ENCODE measurements at regions not wholly inside any gene's neighbourhood (a gene's known extent, or its start where the extent isn't known, plus 50 kb on each side); places are given as distances from the start of the nearest gene placed in this dataset.

DNA sequence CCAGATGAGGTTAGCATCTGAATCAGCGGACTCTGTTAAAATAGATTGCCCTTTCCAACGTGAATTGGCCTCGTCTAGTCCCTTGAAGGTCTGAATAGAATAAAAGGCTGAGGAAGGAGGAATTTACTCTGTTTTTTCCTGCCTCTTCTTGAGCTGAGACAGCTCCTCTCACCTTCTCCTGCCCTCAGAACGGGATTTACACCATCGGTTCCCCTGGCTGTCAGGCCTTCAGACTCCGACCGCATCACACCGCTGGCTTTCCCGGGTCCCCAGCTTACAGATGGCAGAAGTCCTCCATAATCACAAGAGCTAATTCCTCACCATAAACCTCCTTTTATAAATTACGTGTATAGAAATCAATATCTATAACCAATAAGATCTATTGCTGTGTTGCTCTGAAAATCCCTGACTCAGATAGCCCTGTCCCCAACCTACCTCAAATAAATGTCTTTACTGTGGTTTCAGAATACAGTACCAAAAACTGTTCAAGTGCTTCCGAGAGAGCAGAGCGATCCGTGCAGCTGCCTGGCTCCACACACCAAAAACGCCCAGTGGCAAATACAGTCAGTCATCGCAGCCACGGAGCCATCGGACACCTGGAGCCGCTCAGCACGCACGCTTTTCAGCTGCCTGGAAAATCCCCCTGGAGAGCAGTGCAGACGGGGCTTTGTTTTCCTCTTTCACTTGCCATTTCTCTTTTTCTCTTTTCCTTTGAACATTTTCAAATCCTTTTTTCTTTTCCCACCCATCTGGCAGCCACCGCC, 196.9 kb downstream of the NRP2 start:
- Histone ChIP-seq H3K27me3 (ENCODE audit: control insufficient read depth, insufficient read depth, low read length) (no peaks in the 10 kb centered on the region), H3K4me2 (ENCODE audit: low read length) (no peak overlapping the region), H3K36me3 (ENCODE audit: control insufficient read depth, insufficient read depth, low read length) (no peaks in the 10 kb centered on the region), H3K9ac (no peak overlapping the region), H3K9me3 (ENCODE audit: control insufficient read depth, low read length) (no peaks in the 10 kb centered on the region), H3K27ac (no peak overlapping the region), H2AFZ (no peak overlapping the region), H3K4me3 (ENCODE audit: low read depth, low read length) (no peak overlapping the region), H3K79me2 (no peaks in the 10 kb centered on the region), H3K4me1 (no peaks in the 10 kb centered on the region)
- TF ChIP-seq, protein P1, sequence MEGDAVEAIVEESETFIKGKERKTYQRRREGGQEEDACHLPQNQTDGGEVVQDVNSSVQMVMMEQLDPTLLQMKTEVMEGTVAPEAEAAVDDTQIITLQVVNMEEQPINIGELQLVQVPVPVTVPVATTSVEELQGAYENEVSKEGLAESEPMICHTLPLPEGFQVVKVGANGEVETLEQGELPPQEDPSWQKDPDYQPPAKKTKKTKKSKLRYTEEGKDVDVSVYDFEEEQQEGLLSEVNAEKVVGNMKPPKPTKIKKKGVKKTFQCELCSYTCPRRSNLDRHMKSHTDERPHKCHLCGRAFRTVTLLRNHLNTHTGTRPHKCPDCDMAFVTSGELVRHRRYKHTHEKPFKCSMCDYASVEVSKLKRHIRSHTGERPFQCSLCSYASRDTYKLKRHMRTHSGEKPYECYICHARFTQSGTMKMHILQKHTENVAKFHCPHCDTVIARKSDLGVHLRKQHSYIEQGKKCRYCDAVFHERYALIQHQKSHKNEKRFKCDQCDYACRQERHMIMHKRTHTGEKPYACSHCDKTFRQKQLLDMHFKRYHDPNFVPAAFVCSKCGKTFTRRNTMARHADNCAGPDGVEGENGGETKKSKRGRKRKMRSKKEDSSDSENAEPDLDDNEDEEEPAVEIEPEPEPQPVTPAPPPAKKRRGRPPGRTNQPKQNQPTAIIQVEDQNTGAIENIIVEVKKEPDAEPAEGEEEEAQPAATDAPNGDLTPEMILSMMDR (IDR thresholded peaks at IDR 0.05): no peak

DNA sequence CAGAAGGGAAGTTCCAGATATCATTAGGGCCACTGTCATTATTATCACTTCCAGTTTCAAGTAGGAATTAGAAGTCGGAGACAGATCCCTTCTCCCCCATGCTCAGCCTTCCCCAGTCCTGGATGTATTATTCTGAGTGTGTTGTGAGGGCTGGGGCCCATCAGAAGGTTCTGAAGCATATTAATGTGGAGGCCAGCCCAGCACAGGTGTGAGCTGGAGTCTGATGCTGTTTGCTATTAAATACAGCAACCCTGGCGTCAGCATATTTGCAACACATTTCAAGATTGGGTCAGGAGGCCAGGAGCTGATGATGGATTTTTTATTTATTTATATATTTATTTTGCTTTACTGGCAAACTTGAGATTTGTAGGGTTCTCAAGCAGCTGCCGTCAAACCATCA, 195.2 kb downstream of the NRP2 start:
- Histone ChIP-seq H3K79me2 (no peaks in the 10 kb centered on the region), H2AFZ (no peak overlapping the region), H3K9ac (no peak overlapping the region), H3K36me3 (ENCODE audit: control insufficient read depth, insufficient read depth, low read length) (no peaks in the 10 kb centered on the region), H3K4me2 (ENCODE audit: low read length) (no peak overlapping the region), H3K4me1 (no peaks in the 10 kb centered on the region), H3K9me3 (ENCODE audit: control insufficient read depth, low read length) (no peaks in the 10 kb centered on the region), H3K4me3 (ENCODE audit: low read depth, low read length) (no peak overlapping the region), H3K27me3 (ENCODE audit: control insufficient read depth, insufficient read depth, low read length) (no peaks in the 10 kb centered on the region), H3K27ac (no peak overlapping the region)
- TF ChIP-seq, protein P1 (IDR thresholded peaks at IDR 0.05): no peak

DNA sequence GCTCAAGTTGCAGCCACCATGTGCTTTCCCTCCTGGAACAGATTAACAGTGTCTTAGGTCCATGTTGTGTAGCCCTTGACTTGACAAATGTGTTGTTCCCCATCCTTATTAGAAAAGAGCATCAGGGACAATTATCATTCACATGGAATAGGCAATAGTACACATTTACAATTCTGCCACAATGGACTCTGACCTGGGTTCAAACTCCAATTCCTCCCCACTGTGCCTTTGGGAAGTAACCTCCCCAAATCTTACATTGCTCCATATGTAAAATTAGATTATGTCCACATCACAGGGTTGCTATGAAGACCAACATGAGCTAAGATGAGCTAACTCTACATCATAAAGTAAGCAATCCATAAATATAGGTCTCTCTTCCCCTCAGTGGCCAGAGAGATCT, 193.8 kb downstream of the NRP2 start:
- Histone ChIP-seq H3K4me2 (ENCODE audit: low read length) (no peak overlapping the region), H3K79me2 (no peaks in the 10 kb centered on the region), H3K27ac (no peak overlapping the region), H3K36me3 (ENCODE audit: control insufficient read depth, insufficient read depth, low read length) (no peaks in the 10 kb centered on the region), H3K4me3 (ENCODE audit: low read depth, low read length) (no peak overlapping the region), H3K27me3 (ENCODE audit: control insufficient read depth, insufficient read depth, low read length) (no peaks in the 10 kb centered on the region), H3K9me3 (ENCODE audit: control insufficient read depth, low read length) (no peaks in the 10 kb centered on the region), H3K9ac (no peak overlapping the region), H3K4me1 (no peaks in the 10 kb centered on the region), H2AFZ (no peak overlapping the region)
- TF ChIP-seq, protein P1 (IDR thresholded peaks at IDR 0.05): no peak

DNA sequence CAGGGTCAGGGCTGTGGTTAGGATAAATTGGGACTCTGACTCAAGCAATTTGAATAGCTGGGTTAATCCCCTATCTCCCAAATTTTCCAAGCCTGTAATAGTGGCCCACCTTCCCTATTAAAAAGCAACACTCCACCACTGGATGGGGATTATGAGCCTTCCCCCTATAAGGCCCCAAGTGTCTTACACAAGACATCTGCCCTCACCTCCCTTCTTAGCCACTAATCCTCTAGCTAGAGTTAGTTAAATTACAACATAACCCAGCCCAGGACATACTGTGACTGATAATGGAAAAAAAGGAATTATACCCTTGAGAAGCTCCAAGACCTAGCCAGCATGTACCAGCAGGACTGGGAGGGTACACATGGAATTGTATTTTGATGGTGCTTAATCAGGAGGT, 190.4 kb downstream of the NRP2 start:
- TF ChIP-seq, protein P1 (IDR thresholded peaks at IDR 0.05): no peak
- H3K9ac ChIP-seq: no peak overlapping the region
- no peaks in the 10 kb centered on the region for H3K36me3 ChIP-seq (ENCODE audit: control insufficient read depth, insufficient read depth, low read length)
- H3K27me3 ChIP-seq (ENCODE audit: control insufficient read depth, insufficient read depth, low read length): no peaks in the 10 kb centered on the region
- H3K79me2 ChIP-seq: no peaks in the 10 kb centered on the region
- H3K4me3 ChIP-seq (ENCODE audit: low read depth, low read length): no peak overlapping the region
- H3K4me2 ChIP-seq (ENCODE audit: low read length): no peak overlapping the region
- H3K4me1 ChIP-seq: no peaks in the 10 kb centered on the region
- no peak overlapping the region for H3K27ac ChIP-seq
- no peaks in the 10 kb centered on the region for H3K9me3 ChIP-seq (ENCODE audit: control insufficient read depth, low read length)
- H2AFZ ChIP-seq: no peak overlapping the region

DNA sequence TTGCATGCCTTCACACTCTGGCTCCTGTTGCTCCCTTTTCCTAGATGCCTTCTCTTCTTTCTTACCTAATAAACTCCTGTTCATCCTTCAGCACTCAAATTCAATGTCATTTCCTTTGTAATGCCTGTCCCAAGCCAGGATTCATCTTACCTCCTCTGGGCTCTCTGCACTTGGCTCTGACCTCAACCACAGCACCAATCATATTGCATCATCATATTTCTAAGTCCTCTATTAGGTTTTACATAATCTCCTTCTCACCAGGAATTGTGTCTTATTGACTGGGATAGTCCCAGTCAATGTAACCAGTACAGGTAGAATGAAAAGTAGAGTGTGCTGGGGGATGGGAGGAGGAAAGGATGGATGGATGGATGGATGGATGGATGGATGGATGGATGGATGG, 187.1 kb downstream of the NRP2 start:
- H3K79me2 ChIP-seq: no peaks in the 10 kb centered on the region

More for the DNA sequence above, 187.1 kb downstream of the NRP2 start:
- TF ChIP-seq, protein P1 (IDR thresholded peaks at IDR 0.05): no peak
- H3K4me3 ChIP-seq (ENCODE audit: low read depth, low read length): no peak overlapping the region
- H3K27me3 ChIP-seq (ENCODE audit: control insufficient read depth, insufficient read depth, low read length): no peaks in the 10 kb centered on the region
- no peak overlapping the region for H2AFZ ChIP-seq
- H3K4me2 ChIP-seq (ENCODE audit: low read length): no peak overlapping the region
- H3K4me1 ChIP-seq: no peaks in the 10 kb centered on the region
- no peaks in the 10 kb centered on the region for H3K36me3 ChIP-seq (ENCODE audit: control insufficient read depth, insufficient read depth, low read length)
- no peaks in the 10 kb centered on the region for H3K9me3 ChIP-seq (ENCODE audit: control insufficient read depth, low read length)
- H3K9ac ChIP-seq: no peak overlapping the region
- H3K27ac ChIP-seq: no peak overlapping the region
